HCT116 (cell line): ENCODE measurements at regions not wholly inside any gene's neighbourhood (a gene's known extent, or its start where the extent isn't known, plus 50 kb on each side); places are given as distances from the start of the nearest gene placed in this dataset.

Experiments used
- ATAC-seq: fragments of 200-7000 bp; cut with Tn5 transposase; 2 replicates; pipeline ENCODE4 v1.9.1; 2020; ENCODE audit warnings: mild to moderate bottlenecking, moderate library complexity
- BruUV-seq: library from RNA; stranded (reverse); fragments of 400-500 nt; replicated peaks from 2 replicates; lab custom pipeline; 2021; lab: Mats Ljungman, UMichigan
- CTCF ChIA-PET: fragments of 300-600 bp; sonication (Branson Sonifier 250); formaldehyde crosslinking; loops from one replicate; lab custom pipeline; 2021; ENCODE audit warnings: antibody characterized with exemption; lab: Charles Lee
- POLR2A ChIA-PET: fragments of 300-600, 350-600 bp; sonication (Branson Sonifier 250); formaldehyde crosslinking; loops from one replicate; lab custom pipeline; 2021; ENCODE audit warnings: antibody characterized with exemption; lab: Charles Lee
- RAD21 ChIA-PET, 2 experiments: fragments of 300-600 bp; sonication (Branson Sonifier 250); formaldehyde crosslinking; loops; one replicate each; lab custom pipeline; 2023; ENCODE audit warnings: low total read pairs in 2 of 2; ENCODE audit not compliant: uncharacterized antibody in 2 of 2, unreplicated experiment in 2 of 2, low non-redundant PET in 1 of 2; lab: Charles Lee
- DNase-seq: peaks from one replicate; pipeline ENCODE4 v3.0.0-alpha.2; 2010; ENCODE audit warnings: low read depth, low spot score
- H2AFZ ChIP-seq: fragments of 200-600 bp; shearing (Covaris generic), sonication (generic); 2 replicates; pipeline ENCODE4 v1.6.1; 2017; ENCODE audit warnings: low read depth, mixed run types, mixed read lengths, antibody characterized with exemption, low read length; ENCODE audit not compliant: poor library complexity, severe bottlenecking
- H3K27ac ChIP-seq: 2 replicates; pipeline ENCODE4 v1.5.1; 2012; ENCODE audit warnings: low read depth, low read length
- H3K27me3 ChIP-seq: fragments of 200-600 bp; sonication (generic); 2 replicates; pipeline ENCODE4 v1.6.1; 2016; ENCODE audit warnings: mixed run types, low read length, mixed read lengths; ENCODE audit not compliant: insufficient read depth
- H3K36me3 ChIP-seq, 2 experiments: fragments of 200-500 bp in 1 of 2; fragments of 200-600 bp in 1 of 2; sonication (Bioruptor generic) in 1 of 2; sonication (generic) in 1 of 2; 2 replicates each; pipeline versions ENCODE4 v1.5.1 to v1.6.1; 2014 to 2016; ENCODE audit warnings: low read length in 2 of 2, inconsistent platforms in 1 of 2, mixed read lengths in 1 of 2, mixed run types in 1 of 2; ENCODE audit not compliant: insufficient read depth in 2 of 2, control insufficient read depth in 1 of 2
- H3K4me1 ChIP-seq, 2 experiments: fragments of 200-600 bp in 1 of 2; sonication (generic) in 1 of 2; 2 replicates each; pipeline versions ENCODE4 v1.5.1 to v1.6.1; 2012 to 2017; ENCODE audit warnings: low read length in 2 of 2, inconsistent platforms in 1 of 2, mild to moderate bottlenecking in 1 of 2, mixed read lengths in 1 of 2, mixed run types in 1 of 2, moderate library complexity in 1 of 2; ENCODE audit not compliant: insufficient read depth in 2 of 2, control insufficient read depth in 1 of 2
- H3K4me2 ChIP-seq: fragments of 200-600 bp; sonication (generic); 2 replicates; pipeline ENCODE4 v1.6.1; 2017; ENCODE audit warnings: mixed run types, low read length, mixed read lengths
- H3K4me3 ChIP-seq, 2 experiments: fragments of 200-600 bp in 1 of 2; sonication (generic) in 1 of 2; replicated peaks in 1 of 2; 2 replicates each; pipeline ENCODE4 v1.5.1; 2011 to 2016; ENCODE audit warnings: low read length in 2 of 2, control low read depth in 1 of 2, low read depth in 1 of 2, mild to moderate bottlenecking in 1 of 2, mixed read lengths in 1 of 2, mixed run types in 1 of 2
- H3K79me2 ChIP-seq: fragments of 200-600 bp; sonication (generic); 2 replicates; pipeline ENCODE4 v1.6.1; 2017; ENCODE audit warnings: mild to moderate bottlenecking, mixed run types, low read length, moderate library complexity, mixed read lengths; ENCODE audit not compliant: insufficient read depth
- H3K9ac ChIP-seq: fragments of 200-600 bp; sonication (generic); 2 replicates; pipeline ENCODE4 v1.6.1; 2016; ENCODE audit warnings: low read length, mixed read lengths
- H3K9me2 ChIP-seq: fragments of 200-600 bp; sonication (generic), shearing (Covaris generic); 2 replicates; pipeline ENCODE4 v1.6.1; 2017; ENCODE audit warnings: mixed run types, mild to moderate bottlenecking, moderate library complexity; ENCODE audit not compliant: insufficient read depth
- H3K9me3 ChIP-seq, 2 experiments: fragments of 200-500 bp in 1 of 2; fragments of 200-600 bp in 1 of 2; sonication (Bioruptor generic) in 1 of 2; sonication (generic) in 1 of 2; 2 replicates each; pipeline ENCODE4 v1.6.1; 2014 to 2017; ENCODE audit warnings: low read length in 2 of 2, mixed read lengths in 2 of 2, inconsistent platforms in 1 of 2, low read depth in 1 of 2, mild to moderate bottlenecking in 1 of 2, mixed run types in 1 of 2, moderate library complexity in 1 of 2; ENCODE audit not compliant: control insufficient read depth in 1 of 2, insufficient read depth in 1 of 2
- H4K20me1 ChIP-seq: fragments of 200-600 bp; sonication (generic), shearing (Covaris generic); 2 replicates; pipeline ENCODE4 v1.6.1; 2017; ENCODE audit warnings: mixed run types, mild to moderate bottlenecking, moderate library complexity; ENCODE audit not compliant: insufficient read depth
- ATF3 ChIP-seq: IDR thresholded peaks from 2 replicates; pipeline ENCODE4 v1.6.1; 2012
- CEBPB ChIP-seq: IDR thresholded peaks from 2 replicates; pipeline ENCODE4 v1.6.1; 2012; ENCODE audit warnings: low read depth
- ELF1 ChIP-seq: IDR thresholded peaks from 2 replicates; pipeline ENCODE4 v1.6.1; 2012; ENCODE audit warnings: low read depth, borderline replicate concordance
- JUND ChIP-seq: IDR thresholded peaks from 2 replicates; pipeline ENCODE4 v1.6.1; 2012
- POLR2A ChIP-seq: IDR thresholded peaks from 2 replicates; pipeline ENCODE4 v1.7.0; 2011; ENCODE audit warnings: borderline replicate concordance; ENCODE audit not compliant: insufficient read depth, insufficient read length; ENCODE audit errors: extremely low read depth
- RAD21 ChIP-seq: IDR thresholded peaks from 2 replicates; pipeline ENCODE4 v1.6.1; 2012; ENCODE audit warnings: low read depth, mild to moderate bottlenecking
- intact Hi-C: fragments of 100-400 bp; cut with micrococcal nuclease; formaldehyde crosslinking; loops from 2 replicates; pipeline ENCODE4 v1.10.0; 2022
- TF ChIP-seq, protein P1 (sequence below): IDR thresholded peaks from 2 replicates; pipeline ENCODE4 v1.6.1; 2011; ENCODE audit warnings: mild to moderate bottlenecking, low read length, moderate library complexity; ENCODE audit not compliant: insufficient replicate concordance; ENCODE audit errors: extremely low read depth

DNA sequence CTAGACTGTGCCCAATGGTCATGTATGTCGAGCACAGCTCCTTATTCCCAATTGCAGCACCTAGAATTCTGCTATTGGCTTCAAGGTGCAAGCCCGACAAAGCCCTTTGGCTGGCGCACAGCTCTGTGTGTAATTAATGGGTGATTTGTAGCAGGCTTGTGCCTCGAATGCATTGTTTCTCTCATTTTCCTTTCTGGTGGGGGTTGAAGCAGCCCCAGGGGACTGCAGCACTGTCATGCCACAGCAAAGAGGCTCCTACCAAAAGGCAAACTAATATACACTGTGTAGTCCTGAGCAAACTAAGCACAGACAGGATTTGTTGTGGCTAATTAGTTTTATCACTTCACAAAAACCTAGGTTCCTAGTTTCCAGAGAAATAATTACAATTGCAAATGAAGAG is 898.7 kb downstream of the UQCRFS1 start:
- ATAC-seq (no peak), DNase-seq (no peak)
- Histone ChIP-seq H3K9me3 (peaks cover 0 to 61% of the 10 kb centered on the region in 2 experiments; a peak in 2 of 4 replicates), H3K79me2 (no peaks in the 10 kb centered on the region), H3K27me3 (no peaks in the 10 kb centered on the region), H3K27ac (no peak overlapping the region), H3K9me2 (no peaks in the 10 kb centered on the region), H4K20me1 (no peaks in the 10 kb centered on the region), H3K36me3 (no peaks in the 10 kb centered on the region), H3K4me3 (no peak overlapping the region), H2AFZ (no peak overlapping the region), H3K4me1 (no peaks in the 10 kb centered on the region), H3K9ac (no peak overlapping the region), H3K4me2 (no peak overlapping the region)
- intact Hi-C loops: no loop called here
- BruUV-seq: no TSS peak
- CTCF ChIA-PET: no interaction called here
- TF ChIP-seq JUND (no peak), CEBPB (no peak)
- TF ChIP-seq, protein P1, sequence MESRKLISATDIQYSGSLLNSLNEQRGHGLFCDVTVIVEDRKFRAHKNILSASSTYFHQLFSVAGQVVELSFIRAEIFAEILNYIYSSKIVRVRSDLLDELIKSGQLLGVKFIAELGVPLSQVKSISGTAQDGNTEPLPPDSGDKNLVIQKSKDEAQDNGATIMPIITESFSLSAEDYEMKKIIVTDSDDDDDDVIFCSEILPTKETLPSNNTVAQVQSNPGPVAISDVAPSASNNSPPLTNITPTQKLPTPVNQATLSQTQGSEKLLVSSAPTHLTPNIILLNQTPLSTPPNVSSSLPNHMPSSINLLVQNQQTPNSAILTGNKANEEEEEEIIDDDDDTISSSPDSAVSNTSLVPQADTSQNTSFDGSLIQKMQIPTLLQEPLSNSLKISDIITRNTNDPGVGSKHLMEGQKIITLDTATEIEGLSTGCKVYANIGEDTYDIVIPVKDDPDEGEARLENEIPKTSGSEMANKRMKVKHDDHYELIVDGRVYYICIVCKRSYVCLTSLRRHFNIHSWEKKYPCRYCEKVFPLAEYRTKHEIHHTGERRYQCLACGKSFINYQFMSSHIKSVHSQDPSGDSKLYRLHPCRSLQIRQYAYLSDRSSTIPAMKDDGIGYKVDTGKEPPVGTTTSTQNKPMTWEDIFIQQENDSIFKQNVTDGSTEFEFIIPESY: no peak
- RAD21 ChIA-PET: no interaction called here
- POLR2A ChIA-PET: no interaction called here

DNA sequence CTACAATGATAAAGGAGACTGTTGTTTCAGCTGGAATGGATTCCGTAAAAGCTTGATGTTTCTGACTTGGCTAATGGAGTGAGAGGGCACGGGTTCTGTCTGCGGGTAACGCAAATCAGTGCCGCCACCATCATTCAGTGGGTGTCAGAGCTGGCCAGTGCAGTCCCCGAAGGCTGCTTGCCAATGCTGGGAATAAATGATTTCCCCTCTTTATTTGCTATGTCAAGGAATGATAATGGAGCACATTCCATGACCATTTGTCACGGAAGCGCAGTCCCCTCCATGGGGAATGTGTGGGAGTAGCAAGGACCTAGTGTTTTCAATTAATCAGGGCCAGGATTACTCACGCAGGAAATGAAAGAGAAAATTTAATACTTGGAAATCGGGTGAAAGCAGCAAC is 899.3 kb downstream of the UQCRFS1 start:
- Histone ChIP-seq H3K27ac (no peak overlapping the region), H3K4me2 (no peak overlapping the region), H3K4me1 (no peaks in the 10 kb centered on the region), H3K9ac (no peak overlapping the region), H2AFZ (no peak overlapping the region), H3K9me2 (no peaks in the 10 kb centered on the region), H3K36me3 (no peaks in the 10 kb centered on the region), H4K20me1 (no peaks in the 10 kb centered on the region), H3K9me3 (peaks cover 0 to 60% of the 10 kb centered on the region in 2 experiments; a peak in 2 of 4 replicates), H3K79me2 (no peaks in the 10 kb centered on the region), H3K27me3 (no peaks in the 10 kb centered on the region), H3K4me3 (no peak overlapping the region)
- POLR2A ChIA-PET: no interaction called here
- TF ChIP-seq ATF3 (no peak), POLR2A (no peak), RAD21 (no peak), ELF1 (no peak), CEBPB (no peak)
- RAD21 ChIA-PET: no interaction called here
- BruUV-seq: no TSS peak
- ATAC-seq (no peak), DNase-seq (no peak)
- intact Hi-C loops: no loop called here
- CTCF ChIA-PET: no interaction called here
